AG04449 (cell line): ENCODE measurements at regions not wholly inside any gene's neighbourhood (a gene's known extent, or its start where the extent isn't known, plus 50 kb on each side); places are given as distances from the start of the nearest gene placed in this dataset.

Experiments
- CTCF ChIA-PET: fragments of 350-600 bp; formaldehyde crosslinking; extraction: SDS; loops from one replicate; lab custom pipeline; 2021; ENCODE audit warnings: antibody characterized with exemption; lab: Yijun Ruan, JAX
- POLR2A ChIA-PET: fragments of 400-600, 350-600 bp; formaldehyde crosslinking; extraction: SDS; loops from one replicate; lab custom pipeline; 2020; ENCODE audit warnings: antibody characterized with exemption, inconsistent platforms; lab: Yijun Ruan, JAX
- DNase-seq: peaks from one replicate; pipeline ENCODE4 v3.0.0-alpha.2; 2010; ENCODE audit warnings: low read depth, low spot score
- H3K4me3 ChIP-seq: 2 replicates; pipeline ENCODE4 v1.5.1; 2011; ENCODE audit warnings: low read depth, mild to moderate bottlenecking, control low read depth, low read length
- TF ChIP-seq, protein P1 (sequence below): IDR thresholded peaks from one replicate; pipeline ENCODE4 v1.5.1; 2011; ENCODE audit warnings: mild to moderate bottlenecking, moderate library complexity, low read length, control low read depth, inconsistent platforms; ENCODE audit not compliant: insufficient read depth; ENCODE audit errors: missing control alignments

DNA sequence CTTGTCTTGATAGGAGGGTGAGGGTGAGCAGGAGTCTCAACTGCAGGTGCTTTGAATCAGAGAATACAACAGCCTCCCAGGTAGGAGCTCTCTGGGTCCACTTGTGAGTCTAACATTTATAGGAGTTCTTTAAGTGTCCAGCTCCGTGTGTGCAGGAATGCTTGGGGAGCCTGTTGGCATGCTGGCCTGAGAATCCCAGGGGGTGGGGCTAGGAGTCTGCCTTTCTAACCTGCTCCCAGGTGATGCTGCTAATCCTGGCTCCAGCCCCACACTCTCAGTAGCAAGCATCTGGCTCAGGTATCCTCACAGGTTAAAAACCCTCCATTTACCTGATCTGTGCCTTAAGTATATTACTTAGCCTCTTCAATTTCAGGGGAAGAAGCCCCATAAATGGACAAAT is 368.9 kb downstream of the RBM26 start:
- ChIA-PET CTCF (no interaction called here), POLR2A (no interaction called here)
- TF ChIP-seq, protein P1, sequence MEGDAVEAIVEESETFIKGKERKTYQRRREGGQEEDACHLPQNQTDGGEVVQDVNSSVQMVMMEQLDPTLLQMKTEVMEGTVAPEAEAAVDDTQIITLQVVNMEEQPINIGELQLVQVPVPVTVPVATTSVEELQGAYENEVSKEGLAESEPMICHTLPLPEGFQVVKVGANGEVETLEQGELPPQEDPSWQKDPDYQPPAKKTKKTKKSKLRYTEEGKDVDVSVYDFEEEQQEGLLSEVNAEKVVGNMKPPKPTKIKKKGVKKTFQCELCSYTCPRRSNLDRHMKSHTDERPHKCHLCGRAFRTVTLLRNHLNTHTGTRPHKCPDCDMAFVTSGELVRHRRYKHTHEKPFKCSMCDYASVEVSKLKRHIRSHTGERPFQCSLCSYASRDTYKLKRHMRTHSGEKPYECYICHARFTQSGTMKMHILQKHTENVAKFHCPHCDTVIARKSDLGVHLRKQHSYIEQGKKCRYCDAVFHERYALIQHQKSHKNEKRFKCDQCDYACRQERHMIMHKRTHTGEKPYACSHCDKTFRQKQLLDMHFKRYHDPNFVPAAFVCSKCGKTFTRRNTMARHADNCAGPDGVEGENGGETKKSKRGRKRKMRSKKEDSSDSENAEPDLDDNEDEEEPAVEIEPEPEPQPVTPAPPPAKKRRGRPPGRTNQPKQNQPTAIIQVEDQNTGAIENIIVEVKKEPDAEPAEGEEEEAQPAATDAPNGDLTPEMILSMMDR, result no peak

DNA sequence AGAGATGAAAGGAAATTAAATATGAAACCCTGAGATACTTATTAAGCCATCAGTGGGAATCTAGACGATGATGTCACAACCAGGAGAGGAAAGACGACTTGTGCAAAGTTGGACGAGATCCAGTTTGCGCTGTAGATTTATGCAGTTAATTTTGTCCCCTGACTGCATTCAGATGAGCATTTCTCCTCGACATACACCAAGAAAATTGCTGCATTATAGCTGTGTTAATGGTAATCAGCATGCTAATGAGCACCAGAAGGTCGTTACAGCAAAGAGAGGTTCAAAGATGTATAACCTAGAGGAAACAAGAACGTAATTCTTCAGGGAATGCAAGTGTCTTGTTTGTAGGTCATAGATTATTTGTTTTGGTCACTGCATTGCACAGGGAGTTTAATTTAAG is 371.7 kb downstream of the RBM26 start:
- no peak overlapping the region for H3K4me3 ChIP-seq
- POLR2A ChIA-PET, result no interaction called here
- CTCF ChIA-PET, result no interaction called here
- TF ChIP-seq, protein P1, result no peak
- no peak for DNase-seq

More for the DNA sequence above, 368.9 kb downstream of the RBM26 start:
- no peak for DNase-seq
- no peak overlapping the region for H3K4me3 ChIP-seq

DNA sequence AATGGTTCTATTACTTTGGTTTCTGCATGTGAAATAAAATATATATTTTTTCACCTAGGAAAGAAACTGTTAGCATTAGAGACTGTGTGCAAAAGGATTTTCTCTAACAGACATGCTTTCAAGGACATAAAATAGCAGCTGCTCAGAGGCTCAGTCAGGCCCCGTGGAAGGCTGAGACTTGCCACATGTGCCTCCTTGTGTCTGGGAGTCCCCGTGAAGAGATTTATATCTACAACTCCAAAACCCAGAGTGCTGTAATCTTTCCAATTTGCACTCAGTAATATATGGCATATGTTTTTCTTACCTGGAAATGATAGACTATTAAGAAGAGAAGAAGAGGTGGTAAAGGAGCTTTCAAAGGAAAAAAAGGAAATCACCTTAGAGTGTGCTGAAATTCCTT is 371.6 kb upstream of the OBI1 start:
- TF ChIP-seq, protein P1, result no peak
- no peak overlapping the region for H3K4me3 ChIP-seq
- POLR2A ChIA-PET, result no interaction called here
- no peak for DNase-seq
- CTCF ChIA-PET, result no interaction called here

DNA sequence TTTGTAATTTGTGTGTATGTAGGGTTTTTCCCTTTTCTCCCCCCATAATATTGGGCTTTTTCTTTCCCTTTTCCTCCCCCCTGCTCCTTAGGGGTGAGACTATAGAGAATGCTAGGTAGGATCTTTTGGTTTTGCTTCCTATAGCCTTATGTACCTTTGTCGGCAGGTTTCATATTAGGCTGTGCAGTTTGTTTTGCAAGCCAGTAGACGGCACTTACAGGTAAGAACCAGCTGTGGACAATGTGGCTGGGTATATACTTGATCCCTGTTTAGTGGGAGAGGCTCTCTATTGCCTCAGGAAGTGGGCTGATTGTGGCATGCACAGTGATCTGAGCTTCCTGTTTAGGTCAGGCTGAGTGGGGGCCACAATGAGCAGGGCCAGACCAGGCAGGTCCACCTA is 359.2 kb upstream of the OBI1 start:
- TF ChIP-seq, protein P1, result no peak
- POLR2A ChIA-PET, result no interaction called here
- no peak overlapping the region for H3K4me3 ChIP-seq
- DNase-seq, result no peak
- CTCF ChIA-PET, result no interaction called here

DNA sequence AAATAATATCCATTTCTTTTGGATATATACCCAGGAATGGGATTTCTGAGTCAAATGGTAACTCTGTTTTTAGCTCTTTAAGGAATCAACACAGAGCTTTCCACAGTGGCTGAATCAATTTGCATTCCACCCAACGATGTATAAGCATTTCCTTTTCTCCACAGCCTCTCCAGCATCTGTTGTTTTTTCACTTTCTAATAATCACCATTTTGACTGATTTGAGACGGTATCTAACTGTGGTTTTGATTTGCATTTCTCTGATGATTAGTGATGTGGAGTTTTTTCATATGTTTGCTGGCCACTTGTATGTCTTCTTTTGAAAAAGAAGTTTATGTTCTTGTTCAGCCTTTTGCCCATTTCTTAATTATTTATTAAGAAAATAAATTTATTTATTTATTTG is 352.2 kb upstream of the OBI1 start:
- CTCF ChIA-PET, result no interaction called here
- POLR2A ChIA-PET, result no interaction called here
- TF ChIP-seq, protein P1, result no peak
- H3K4me3 ChIP-seq, result no peak overlapping the region
- no peak for DNase-seq

DNA sequence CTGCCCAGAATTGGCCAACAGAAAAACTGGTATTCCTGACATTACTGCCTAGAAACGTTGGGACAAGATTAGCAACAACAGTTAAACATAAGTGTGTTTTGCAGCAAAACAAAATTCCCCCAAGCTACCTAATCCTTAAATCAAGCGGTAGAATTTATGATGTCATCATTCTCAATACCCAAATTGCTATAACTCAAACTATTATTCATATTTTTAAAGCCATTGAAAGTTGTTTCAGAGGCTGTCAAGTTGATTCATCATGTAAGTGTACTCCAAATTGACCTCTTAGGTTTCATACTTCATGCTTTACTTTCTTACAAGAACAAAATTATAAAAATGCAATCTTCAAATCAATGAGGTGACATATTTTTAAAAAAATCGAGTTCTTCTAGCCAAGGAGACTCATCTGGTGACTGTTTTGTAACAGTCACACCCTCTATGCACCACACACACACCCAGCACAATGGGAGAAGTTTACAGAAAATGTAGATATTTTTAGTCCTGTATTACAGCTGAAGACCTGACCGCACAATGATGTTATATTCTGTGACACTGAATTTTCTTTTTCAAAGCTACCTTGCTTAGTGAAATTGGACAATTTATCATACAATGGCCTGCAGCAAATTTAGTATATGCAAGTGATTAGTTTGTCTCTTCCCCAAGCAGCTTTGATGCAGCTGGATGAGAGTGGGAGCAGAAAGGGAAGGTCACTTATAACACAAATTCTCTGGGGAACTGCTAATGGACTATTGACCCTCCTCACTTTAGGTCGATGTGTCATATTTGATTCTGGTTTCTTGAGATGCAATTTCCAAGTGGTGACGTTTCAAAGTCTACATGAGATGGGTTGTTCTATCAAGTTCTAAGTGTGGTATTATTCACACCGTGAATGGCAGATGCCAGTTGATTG is 345.3 kb upstream of the OBI1 start:
- CTCF ChIA-PET, result no interaction called here
- TF ChIP-seq, protein P1, result no peak
- POLR2A ChIA-PET, result no interaction called here
- H3K4me3 ChIP-seq, result no peak overlapping the region
- no peak for DNase-seq
